UCSD-AML1 (cell line): ENCODE measurements at regions not wholly inside any gene's neighbourhood (a gene's known extent, or its start where the extent isn't known, plus 50 kb on each side); places are given as distances from the start of the nearest gene placed in this dataset.

Experiments
- DNase-seq: peaks from one replicate; lab custom pipeline; 2025; ENCODE audit not compliant: unreplicated experiment; lab: John Stamatoyannopoulos, UW

- DNase-seq: no peak
These were observed 99.8 kb upstream of the ROPN1 start for GRCh38 chr3:124091716-124092115.

- DNase-seq: no peak
These were observed 100.9 kb upstream of the ROPN1 start for GRCh38 chr3:124092811-124093210.

- no peak for DNase-seq
These were observed 102.6 kb upstream of the ROPN1 start for GRCh38 chr3:124094496-124094895.

- DNase-seq: no peak
These were observed 105.6 kb upstream of the ROPN1 start for GRCh38 chr3:124097362-124098131.

GRCh38 chr3:124101643-124102042, 109.7 kb upstream of the ROPN1 start:
- no peak for DNase-seq

GRCh38 chr3:124107104-124107890, 115.4 kb upstream of the ROPN1 start:
- no peak for DNase-seq

GRCh38 chr3:124108446-124108845, 116.5 kb upstream of the ROPN1 start:
- no peak for DNase-seq

- DNase-seq: no peak
These were observed 121.6 kb upstream of the ROPN1 start for GRCh38 chr3:124113485-124113884.

- DNase-seq: no peak
These were observed 123.4 kb upstream of the ROPN1 start for GRCh38 chr3:124115279-124115678.

GRCh38 chr3:124115956-124116355, 124.0 kb upstream of the ROPN1 start:
- no peak for DNase-seq

- DNase-seq: no peak
These were observed 125.0 kb upstream of the ROPN1 start for GRCh38 chr3:124116906-124117305.

GRCh38 chr3:124117486-124117885, 125.6 kb upstream of the ROPN1 start:
- no peak for DNase-seq

- no peak for DNase-seq
These were observed 126.5 kb upstream of the ROPN1 start for GRCh38 chr3:124118397-124118796.

GRCh38 chr3:124119056-124119716, 127.3 kb upstream of the ROPN1 start:
- no peak for DNase-seq

- DNase-seq: no peak
These were observed 129.7 kb upstream of the ROPN1 start for GRCh38 chr3:124121379-124122312.

GRCh38 chr3:124125315-124125714, 133.4 kb upstream of the ROPN1 start:
- DNase-seq: no peak

GRCh38 chr3:124126436-124127023, 134.6 kb upstream of the ROPN1 start:
- DNase-seq: no peak

- no peak for DNase-seq
These were observed 139.2 kb upstream of the ROPN1 start for GRCh38 chr3:124131158-124131557.

GRCh38 chr3:124131580-124131979, 139.7 kb upstream of the ROPN1 start:
- no peak for DNase-seq

- DNase-seq: no peak
These were observed 140.9 kb upstream of the ROPN1 start for GRCh38 chr3:124132813-124133212.
